ENCODE measurements at regions not wholly inside any gene's neighbourhood (a gene's known extent, or its start where the extent isn't known, plus 50 kb on each side); places are given as distances from the start of the nearest gene placed in this dataset.

DNA sequence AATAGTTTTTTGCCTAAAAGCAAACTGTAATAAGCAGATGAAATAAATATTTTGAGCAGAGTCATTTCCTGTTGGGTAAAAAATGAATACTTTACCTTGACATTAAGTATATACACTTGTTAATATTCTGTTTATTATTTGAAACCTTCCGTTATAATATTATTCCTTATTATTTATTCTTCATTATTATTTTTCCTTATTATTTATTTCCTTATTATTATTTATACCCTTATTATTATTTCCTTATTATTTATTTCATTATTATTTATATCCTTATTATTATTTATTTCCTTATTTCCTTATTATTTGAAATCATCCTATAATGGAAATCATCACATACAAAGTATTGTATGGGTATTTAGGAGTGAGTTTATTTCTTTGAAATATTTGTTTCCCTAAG lies 232.2 kb upstream of the RBBP8 start:
- Mint-ChIP-seq H3K4me3 (no peak overlapping the region), H3K36me3 (no peaks in the 10 kb centered on the region), H3K9me3 (peaks cover 0 to 4% (median 0%) of the 10 kb centered on the region in 7 donors), H3K4me1 (no peaks in the 10 kb centered on the region), H3K27me3 (ENCODE audit: low read depth in 3 of 3) (peaks cover 0 to 3% (median 0%) of the 10 kb centered on the region in 3 donors), H3K27ac (no peak overlapping the region)
- Histone ChIP-seq H3K36me3 (replicated peaks in 1 of 2; ENCODE audit: control insufficient read depth in 1 of 2, insufficient read depth in 2 of 2, low read length in 2 of 2) (no peaks in the 10 kb centered on the region), H3K9me3 (replicated peaks in 1 of 2; ENCODE audit: control insufficient read depth in 1 of 2, insufficient read depth in 1 of 2, low read length in 2 of 2) (no peaks in the 10 kb centered on the region), H3K4me1 (ENCODE audit: control insufficient read depth in 1 of 2, insufficient read depth in 2 of 2, low read length in 2 of 2) (no peaks in the 10 kb centered on the region), H4K20me1 (ENCODE audit: insufficient read depth, low read length) (no peaks in the 10 kb centered on the region), H3K4me2 (replicated peaks; ENCODE audit: extremely low read depth, low read length, poor library complexity, severe bottlenecking) (no peak overlapping the region), H3K9ac (ENCODE audit: insufficient read depth, low read length, poor library complexity, severe bottlenecking) (no peak overlapping the region), H3K27ac (ENCODE audit: low read depth in 1 of 2, low read length in 2 of 2) (no peak overlapping the region), H3K4me3 (replicated peaks in 1 of 3; ENCODE audit: low read depth in 2 of 3, low read length in 3 of 3) (no peak overlapping the region), H3K79me2 (ENCODE audit: insufficient read depth, low read length) (no peaks in the 10 kb centered on the region), H2AFZ (ENCODE audit: insufficient read depth, low read depth, low read length, poor library complexity, severe bottlenecking) (no peak overlapping the region), H3K27me3 (ENCODE audit: control insufficient read depth in 2 of 2, insufficient read depth in 2 of 2, low read length in 2 of 2) (no peaks in the 10 kb centered on the region)
- no peak for DNase-seq
- WGBS (ENCODE audit: insufficient coverage) = no CpG with 5 or more reads among the region's 1 CpG
- TF ChIP-seq, protein P1, sequence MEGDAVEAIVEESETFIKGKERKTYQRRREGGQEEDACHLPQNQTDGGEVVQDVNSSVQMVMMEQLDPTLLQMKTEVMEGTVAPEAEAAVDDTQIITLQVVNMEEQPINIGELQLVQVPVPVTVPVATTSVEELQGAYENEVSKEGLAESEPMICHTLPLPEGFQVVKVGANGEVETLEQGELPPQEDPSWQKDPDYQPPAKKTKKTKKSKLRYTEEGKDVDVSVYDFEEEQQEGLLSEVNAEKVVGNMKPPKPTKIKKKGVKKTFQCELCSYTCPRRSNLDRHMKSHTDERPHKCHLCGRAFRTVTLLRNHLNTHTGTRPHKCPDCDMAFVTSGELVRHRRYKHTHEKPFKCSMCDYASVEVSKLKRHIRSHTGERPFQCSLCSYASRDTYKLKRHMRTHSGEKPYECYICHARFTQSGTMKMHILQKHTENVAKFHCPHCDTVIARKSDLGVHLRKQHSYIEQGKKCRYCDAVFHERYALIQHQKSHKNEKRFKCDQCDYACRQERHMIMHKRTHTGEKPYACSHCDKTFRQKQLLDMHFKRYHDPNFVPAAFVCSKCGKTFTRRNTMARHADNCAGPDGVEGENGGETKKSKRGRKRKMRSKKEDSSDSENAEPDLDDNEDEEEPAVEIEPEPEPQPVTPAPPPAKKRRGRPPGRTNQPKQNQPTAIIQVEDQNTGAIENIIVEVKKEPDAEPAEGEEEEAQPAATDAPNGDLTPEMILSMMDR (IDR thresholded peaks at IDR 0.05) = no peak
- intact Hi-C loops (cut with micrococcal nuclease) = loop anchor here in 1 of 2 donors (10.0 kb wide), 1 partner anchor 706 kb away; no protein-coding TSS in a partner anchor

DNA sequence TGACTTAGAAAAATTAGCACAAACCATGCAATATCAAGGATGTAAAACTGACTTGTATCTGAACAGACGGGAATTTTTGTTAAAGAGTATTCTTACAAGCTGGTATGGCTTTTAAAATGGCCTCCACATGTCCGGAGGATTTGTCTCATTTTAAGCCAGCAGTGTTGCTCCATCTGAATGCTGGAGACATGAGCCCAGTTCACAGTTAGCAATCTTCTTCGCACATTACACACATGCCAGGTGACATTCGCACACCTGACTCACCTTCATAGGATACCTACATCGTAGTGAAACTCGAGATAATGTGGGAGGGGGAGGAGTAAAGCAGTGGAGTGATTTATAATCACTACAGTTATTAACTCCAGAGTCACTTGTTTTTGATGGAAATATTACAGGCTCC lies 231.8 kb upstream of the RBBP8 start:
- peaks cover 0 to 3% (median 0%) of the 10 kb centered on the region in 3 donors for H3K27me3 Mint-ChIP-seq (ENCODE audit: low read depth in 3 of 3)
- no peaks in the 10 kb centered on the region for H3K79me2 ChIP-seq (ENCODE audit: insufficient read depth, low read length)
- H3K9ac ChIP-seq (ENCODE audit: insufficient read depth, low read length, poor library complexity, severe bottlenecking) = no peak overlapping the region
- H3K27ac ChIP-seq (ENCODE audit: low read depth in 1 of 2, low read length in 2 of 2) = no peak overlapping the region
- intact Hi-C loops (cut with micrococcal nuclease) = loop anchor here in 1 of 2 donors (10.0 kb wide), 1 partner anchor 707 kb away; no protein-coding TSS in a partner anchor
- peaks cover 0 to 4% (median 0%) of the 10 kb centered on the region in 7 donors for H3K9me3 Mint-ChIP-seq
- H3K36me3 ChIP-seq (replicated peaks in 1 of 2; ENCODE audit: control insufficient read depth in 1 of 2, insufficient read depth in 2 of 2, low read length in 2 of 2) = no peaks in the 10 kb centered on the region
- no peak overlapping the region for H3K27ac Mint-ChIP-seq
- no peaks in the 10 kb centered on the region for H3K36me3 Mint-ChIP-seq
- DNase-seq = no peak
- H3K27me3 ChIP-seq (ENCODE audit: control insufficient read depth in 2 of 2, insufficient read depth in 2 of 2, low read length in 2 of 2) = no peaks in the 10 kb centered on the region
- no peak overlapping the region for H2AFZ ChIP-seq (ENCODE audit: insufficient read depth, low read depth, low read length, poor library complexity, severe bottlenecking)
- H3K9me3 ChIP-seq (replicated peaks in 1 of 2; ENCODE audit: control insufficient read depth in 1 of 2, insufficient read depth in 1 of 2, low read length in 2 of 2) = no peaks in the 10 kb centered on the region
- no peaks in the 10 kb centered on the region for H4K20me1 ChIP-seq (ENCODE audit: insufficient read depth, low read length)
- no peak overlapping the region for H3K4me3 ChIP-seq (replicated peaks in 1 of 3; ENCODE audit: low read depth in 2 of 3, low read length in 3 of 3)
- no peaks in the 10 kb centered on the region for H3K4me1 Mint-ChIP-seq
- 83% methylated on average over 1 of the region's 6 CpGs for WGBS (ENCODE audit: insufficient coverage)
- no peak overlapping the region for H3K4me2 ChIP-seq (replicated peaks; ENCODE audit: extremely low read depth, low read length, poor library complexity, severe bottlenecking)
- no peak overlapping the region for H3K4me3 Mint-ChIP-seq
- TF ChIP-seq, protein P1 (IDR thresholded peaks at IDR 0.05) = no peak
- H3K4me1 ChIP-seq (ENCODE audit: control insufficient read depth in 1 of 2, insufficient read depth in 2 of 2, low read length in 2 of 2) = no peaks in the 10 kb centered on the region

Measured in CD14-positive monocyte (primary cell).